Erythroblast (primary cell): ENCODE measurements at regions not wholly inside any gene's neighbourhood (a gene's known extent, or its start where the extent isn't known, plus 50 kb on each side); places are given as distances from the start of the nearest gene placed in this dataset.
"Not testable (repeated sequence)": the region's sequence is repeated elsewhere in the genome, so short reads cannot be mapped to it uniquely, and the experiment has no call there.

Experiments
- DNase-seq, 2 experiments: peaks; one replicate each; lab custom pipeline; 2025; lab: John Stamatoyannopoulos, UW
- GATA1 ChIP-seq: IDR thresholded peaks from 2 replicates; pipeline ENCODE4 v1.6.1; 2011; ENCODE audit warnings: low read depth, mild to moderate bottlenecking, control low read depth, low read length, moderate library complexity
- POLR2A ChIP-seq: IDR thresholded peaks from 2 replicates; pipeline ENCODE4 v1.6.1; 2011; ENCODE audit warnings: mild to moderate bottlenecking, low read length

GRCh38 chr14:86761611-86762010, 1231.4 kb downstream of the GALC start:
- DNase-seq: no peak
- TF ChIP-seq POLR2A (no peak), GATA1 (no peak)

- no peak for DNase-seq
- no peak for TF ChIP-seq POLR2A
- no peak for TF ChIP-seq GATA1
These were observed 1226.7 kb downstream of the FLRT2 start for GRCh38 chr14:86756521-86757190.

GRCh38 chr14:86750488-86750887, 1220.5 kb downstream of the FLRT2 start:
- DNase-seq: not testable (repeated sequence)

- no peak for TF ChIP-seq POLR2A
- DNase-seq: no peak
These were observed 1209.8 kb downstream of the FLRT2 start for GRCh38 chr14:86739761-86740160.

GRCh38 chr14:86731427-86731826, 1201.5 kb downstream of the FLRT2 start:
- not testable (repeated sequence) for DNase-seq

GRCh38 chr14:86723254-86723624, 1193.3 kb downstream of the FLRT2 start:
- no peak for TF ChIP-seq POLR2A
- DNase-seq: no peak

GRCh38 chr14:86722612-86723253, 1192.8 kb downstream of the FLRT2 start:
- DNase-seq: no peak
- TF ChIP-seq GATA1 (no peak), POLR2A (no peak)

GRCh38 chr14:86714575-86714974, 1184.6 kb downstream of the FLRT2 start:
- DNase-seq: no peak
- no peak for TF ChIP-seq GATA1
- no peak for TF ChIP-seq POLR2A

GRCh38 chr14:86714153-86714552, 1184.2 kb downstream of the FLRT2 start:
- TF ChIP-seq GATA1: no peak
- no peak for TF ChIP-seq POLR2A
- no peak for DNase-seq

- TF ChIP-seq POLR2A (no peak), GATA1 (no peak)
- DNase-seq: no peak
These were observed 1182.8 kb downstream of the FLRT2 start for GRCh38 chr14:86712727-86713126.

GRCh38 chr14:86712176-86712575, 1182.2 kb downstream of the FLRT2 start:
- no peak for DNase-seq
- TF ChIP-seq POLR2A: no peak
- TF ChIP-seq GATA1: no peak

- no peak for TF ChIP-seq POLR2A
- TF ChIP-seq GATA1: no peak
- DNase-seq: peak in 1 of 2 experiments; percentile 34
These were observed 1178.9 kb downstream of the FLRT2 start for GRCh38 chr14:86708846-86709339.

- TF ChIP-seq GATA1: no peak
- TF ChIP-seq POLR2A: no peak
- DNase-seq: no peak
These were observed 1177.1 kb downstream of the FLRT2 start for GRCh38 chr14:86707071-86707470.

GRCh38 chr14:86683561-86683960, 1153.6 kb downstream of the FLRT2 start:
- TF ChIP-seq GATA1 (no peak), POLR2A (no peak)
- no peak for DNase-seq

- TF ChIP-seq POLR2A: no peak
- no peak for TF ChIP-seq GATA1
- no peak for DNase-seq
These were observed 1145.1 kb downstream of the FLRT2 start for GRCh38 chr14:86675059-86675458.

- no peak for DNase-seq
- TF ChIP-seq GATA1: no peak
- no peak for TF ChIP-seq POLR2A
These were observed 1143.6 kb downstream of the FLRT2 start for GRCh38 chr14:86673523-86673969.
